ENCODE measurements at regions not wholly inside any gene's neighbourhood (a gene's known extent, or its start where the extent isn't known, plus 50 kb on each side); places are given as distances from the start of the nearest gene placed in this dataset.

DNA sequence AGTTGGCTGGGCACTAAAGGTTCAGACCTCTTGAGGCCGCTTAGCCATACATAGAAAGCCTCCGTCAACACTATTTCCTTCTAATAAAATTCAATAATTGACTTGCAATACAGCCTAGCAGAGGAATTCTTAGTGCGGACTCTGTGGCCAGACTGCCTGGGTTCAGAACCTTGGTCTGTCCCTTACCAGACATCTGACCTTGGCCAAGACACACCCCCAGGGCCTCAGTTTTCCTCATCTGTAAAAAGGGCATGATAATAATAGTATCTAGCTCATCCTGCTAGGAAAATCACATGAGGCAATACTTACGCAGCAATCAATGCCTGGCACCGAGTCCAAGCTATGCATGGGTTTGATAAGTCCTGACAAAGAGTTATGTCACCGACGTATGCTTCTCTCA is 148.2 kb upstream of the SOD1 start:
- TF ChIP-seq POLR2A (IDR thresholded peaks at IDR 0.05; ENCODE audit: low read length) (no peak), GATA1 (IDR thresholded peaks at IDR 0.05; ENCODE audit: low read depth, low read length) (no peak)

Data from erythroblast (primary cell).